GM18909 (cell line): ENCODE measurements at regions not wholly inside any gene's neighbourhood (a gene's known extent, or its start where the extent isn't known, plus 50 kb on each side); places are given as distances from the start of the nearest gene placed in this dataset.
"Not testable (repeated sequence)": the region's sequence is repeated elsewhere in the genome, so short reads cannot be mapped to it uniquely, and the experiment has no call there.

ENCODE experiments used
- ATAC-seq: cut with Tn5 transposase; IDR thresholded peaks from one replicate; pipeline ENCODE4 v1.9.1; 2021; ENCODE audit warnings: mild to moderate bottlenecking; ENCODE audit not compliant: unreplicated experiment, poor library complexity

- no peak for ATAC-seq
Measured at GRCh38 chr10:34957531-34957930, 132.6 kb downstream of the CUL2 start.

- ATAC-seq, result no peak
Measured at GRCh38 chr10:34956756-34957155, 133.4 kb downstream of the CUL2 start.

GRCh38 chr10:34955391-34955790 is 134.8 kb downstream of the CUL2 start:
- no peak for ATAC-seq

- ATAC-seq, result no peak
Measured at GRCh38 chr10:34954142-34954541, 136.0 kb downstream of the CUL2 start.

- not testable (repeated sequence) for ATAC-seq
Measured at GRCh38 chr10:34951263-34951887, 136.3 kb upstream of the PARD3 start.

- ATAC-seq, result not testable (repeated sequence)
Measured at GRCh38 chr10:34945951-34946522, 130.9 kb upstream of the PARD3 start.

GRCh38 chr10:34941471-34942357 is 126.6 kb upstream of the PARD3 start:
- ATAC-seq, result no peak

- ATAC-seq, result no peak
Measured at GRCh38 chr10:34940436-34940835, 125.3 kb upstream of the PARD3 start.

- ATAC-seq, result no peak
Measured at GRCh38 chr10:34938399-34938670, 123.2 kb upstream of the PARD3 start.

- not testable (repeated sequence) for ATAC-seq
Measured at GRCh38 chr10:34937643-34938398, 122.7 kb upstream of the PARD3 start.

GRCh38 chr10:34936061-34936460 is 121.0 kb upstream of the PARD3 start:
- ATAC-seq, result no peak

- ATAC-seq, result no peak
Measured at GRCh38 chr10:34933676-34934075, 118.6 kb upstream of the PARD3 start.

GRCh38 chr10:34932235-34932634 is 117.1 kb upstream of the PARD3 start:
- no peak for ATAC-seq

GRCh38 chr10:34931216-34931615 is 116.1 kb upstream of the PARD3 start:
- no peak for ATAC-seq

GRCh38 chr10:34922138-34922537 is 107.0 kb upstream of the PARD3 start:
- ATAC-seq, result no peak

- no peak for ATAC-seq
Measured at GRCh38 chr10:34920578-34920977, 105.5 kb upstream of the PARD3 start.

- no peak for ATAC-seq
Measured at GRCh38 chr10:34918776-34919315, 103.8 kb upstream of the PARD3 start.

GRCh38 chr10:34918060-34918775 is 103.1 kb upstream of the PARD3 start:
- ATAC-seq, result no peak

GRCh38 chr10:34916314-34916713 is 101.2 kb upstream of the PARD3 start:
- no peak for ATAC-seq

GRCh38 chr10:34912771-34913170 is 97.7 kb upstream of the PARD3 start:
- no peak for ATAC-seq
